EL (cell line): ENCODE measurements at regions not wholly inside any gene's neighbourhood (a gene's known extent, or its start where the extent isn't known, plus 50 kb on each side); places are given as distances from the start of the nearest gene placed in this dataset.
"Not testable (repeated sequence)": the region's sequence is repeated elsewhere in the genome, so short reads cannot be mapped to it uniquely, and the experiment has no call there.

Experiments
- DNase-seq: peaks from one replicate; pipeline ENCODE4 v3.0.0-alpha.2; 2016

DNA sequence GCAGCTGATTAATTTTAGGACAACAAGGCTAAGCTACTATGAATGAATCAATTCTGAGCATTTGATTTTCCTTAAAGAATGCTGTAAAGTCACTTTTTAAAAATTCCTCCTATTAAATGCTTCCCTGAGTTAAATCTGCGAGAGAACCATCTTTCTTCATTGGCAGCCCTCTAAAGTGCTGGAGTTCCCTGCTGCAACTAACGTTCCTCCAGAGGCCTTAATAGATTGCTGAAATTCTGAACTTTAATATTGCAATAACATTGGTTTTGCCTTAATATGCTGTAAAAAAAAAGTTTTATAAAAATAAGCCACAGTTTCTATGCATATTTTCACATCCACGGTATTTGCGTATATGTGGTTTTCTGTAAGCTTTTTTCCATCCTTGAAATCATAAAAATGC lies 298.0 kb upstream of the PIK3R1 start:
- no peak for DNase-seq

DNA sequence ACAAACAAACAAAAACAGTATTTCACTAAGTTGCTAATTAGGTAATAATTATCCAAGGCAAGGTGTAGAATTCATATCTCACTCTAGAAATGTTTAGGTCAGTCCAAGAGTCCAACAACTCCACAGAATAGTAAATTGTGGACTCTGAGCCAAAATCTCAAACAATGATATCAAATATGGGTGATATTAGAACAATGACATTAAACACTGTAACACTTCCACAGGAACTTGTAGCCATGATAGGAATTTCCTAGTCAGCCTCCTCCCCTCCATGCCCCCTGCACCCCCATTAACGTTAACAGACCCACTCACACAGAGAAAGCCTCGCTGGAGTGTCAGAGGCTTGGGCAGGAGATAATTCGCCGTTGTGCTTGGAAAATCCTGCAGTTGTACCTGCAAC lies 305.0 kb upstream of the PIK3R1 start:
- DNase-seq, result no peak

GRCh38 chr5:67908126-67908765 lies 307.3 kb upstream of the PIK3R1 start:
- DNase-seq, result no peak

- no peak for DNase-seq
Observed at GRCh38 chr5:67904366-67904765, 311.2 kb upstream of the PIK3R1 start.

DNA sequence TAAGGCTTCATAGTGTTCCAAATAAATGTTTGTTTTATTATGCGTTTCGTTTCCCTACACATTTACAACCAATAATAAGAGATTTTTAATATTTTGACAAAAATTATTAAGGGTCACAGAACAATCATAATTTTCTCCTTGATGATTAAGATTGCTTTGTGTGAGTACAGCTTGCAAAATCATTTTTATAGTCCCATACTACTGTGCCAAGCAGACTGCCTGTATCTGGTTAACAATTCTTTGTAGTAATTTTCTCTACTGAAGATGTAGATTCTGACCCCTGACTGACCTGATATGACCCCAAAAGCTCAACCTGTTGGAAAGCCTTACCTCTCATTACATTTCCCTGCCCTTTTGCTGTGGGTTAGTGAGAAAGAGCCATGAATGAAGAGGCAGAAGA lies 311.9 kb upstream of the PIK3R1 start:
- DNase-seq, result no peak

DNA sequence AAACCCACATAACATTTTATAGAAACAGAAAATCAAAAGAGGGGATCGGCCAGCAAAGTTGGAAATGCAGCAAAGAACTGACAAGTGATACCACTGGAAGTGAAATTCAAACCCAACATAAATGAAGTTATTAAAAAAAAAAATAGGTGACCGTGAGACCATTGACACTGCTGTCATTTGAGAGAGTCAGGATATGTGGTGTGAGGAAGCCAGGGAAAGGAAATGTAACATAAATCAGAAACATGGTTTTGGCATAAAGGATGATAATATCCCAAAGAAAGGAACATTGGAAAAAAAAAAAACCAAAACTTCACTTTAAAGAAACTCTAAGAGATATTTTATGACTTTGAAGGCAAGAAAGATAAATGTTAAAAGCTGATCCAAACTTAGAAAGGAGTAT lies 312.4 kb upstream of the PIK3R1 start:
- no peak for DNase-seq

DNA sequence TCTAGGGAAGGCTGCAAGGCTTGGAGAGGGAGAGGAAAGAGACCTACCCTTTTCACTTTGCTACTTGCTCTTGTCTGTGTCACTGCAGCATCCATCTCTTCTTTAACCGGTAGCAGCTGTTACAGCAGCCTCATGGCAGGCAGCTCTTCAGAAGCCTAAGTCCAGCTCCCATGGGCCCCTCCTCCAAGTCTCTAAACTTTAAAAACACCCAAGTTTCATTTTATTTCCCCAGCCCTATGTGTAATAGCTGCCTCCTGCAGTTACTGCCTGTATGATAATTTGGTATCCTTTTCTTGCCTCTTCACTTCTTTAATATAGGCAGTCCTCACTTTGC lies 313.1 kb upstream of the PIK3R1 start:
- DNase-seq, result no peak

DNA sequence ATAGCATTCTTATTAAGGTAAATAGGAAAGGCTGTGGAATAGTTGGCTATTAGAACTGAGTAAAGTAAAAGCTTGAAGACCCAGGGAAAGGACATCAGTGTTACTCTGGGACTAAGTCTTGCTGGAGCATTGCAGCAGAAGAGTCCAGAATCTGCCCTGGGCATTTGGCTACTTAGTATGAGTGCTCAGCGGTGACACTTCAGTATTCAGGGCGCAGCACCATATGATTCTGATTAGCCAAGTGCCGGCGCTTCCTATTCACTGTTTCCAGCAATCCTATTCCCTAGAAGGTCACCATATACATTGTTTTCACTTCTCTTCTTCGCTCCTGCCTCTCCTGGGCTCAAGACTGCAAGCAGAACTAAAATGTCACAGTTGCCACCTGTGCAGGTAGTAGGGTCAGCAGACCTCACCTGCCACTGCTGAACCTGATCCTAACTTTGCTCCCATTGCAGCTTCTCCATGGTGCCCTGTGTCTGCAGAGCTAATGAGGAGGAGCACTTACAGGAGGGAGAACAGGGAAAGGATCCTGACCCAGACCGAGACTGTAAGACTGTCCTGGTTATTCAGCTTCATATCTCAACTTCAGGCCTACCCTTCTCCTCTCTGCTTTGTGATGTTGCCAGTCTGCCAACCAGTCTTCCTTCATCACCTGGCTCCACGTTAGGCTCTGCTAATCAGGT lies 313.6 kb upstream of the PIK3R1 start:
- no peak for DNase-seq

DNA sequence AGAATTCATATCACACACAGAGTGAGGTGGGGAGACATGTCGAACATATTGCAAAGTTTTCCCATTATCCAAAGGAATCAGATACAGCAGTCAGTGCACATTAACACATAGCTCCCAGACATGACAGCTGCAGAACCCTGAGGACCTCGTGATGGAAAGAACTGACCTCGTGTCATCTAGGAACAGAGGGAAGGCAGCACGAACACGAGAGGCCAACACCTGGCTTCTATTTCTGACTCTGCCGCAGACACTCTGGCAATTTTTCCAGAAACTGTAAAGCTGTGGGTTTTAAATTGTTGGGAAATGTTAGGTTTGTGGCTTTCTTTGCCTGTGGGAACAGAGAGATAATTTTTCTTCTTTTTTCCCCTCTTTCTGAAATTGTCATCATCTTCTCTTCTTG lies 315.0 kb upstream of the PIK3R1 start:
- no peak for DNase-seq

- DNase-seq, result no peak
Observed at GRCh38 chr5:67897980-67898379, 317.6 kb upstream of the PIK3R1 start.

DNA sequence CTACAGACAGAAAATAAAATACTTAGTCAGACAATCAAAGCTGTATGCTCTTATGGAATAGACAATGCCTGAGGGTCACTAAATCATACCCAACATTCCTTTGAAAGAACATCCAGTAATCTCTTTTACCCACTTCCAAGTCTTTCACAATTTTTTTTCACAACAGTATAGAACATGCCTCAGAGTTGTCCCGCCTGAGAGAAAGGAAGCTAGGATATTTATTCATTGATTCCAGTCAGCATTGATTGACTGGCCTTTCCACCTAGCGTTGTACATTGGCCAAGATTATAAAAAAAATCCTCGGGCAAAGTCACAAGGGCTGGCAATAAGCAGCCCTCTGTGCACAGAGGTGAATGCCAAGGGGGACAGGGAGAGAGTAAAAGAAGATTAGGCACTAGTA lies 318.1 kb upstream of the PIK3R1 start:
- DNase-seq, result no peak

DNA sequence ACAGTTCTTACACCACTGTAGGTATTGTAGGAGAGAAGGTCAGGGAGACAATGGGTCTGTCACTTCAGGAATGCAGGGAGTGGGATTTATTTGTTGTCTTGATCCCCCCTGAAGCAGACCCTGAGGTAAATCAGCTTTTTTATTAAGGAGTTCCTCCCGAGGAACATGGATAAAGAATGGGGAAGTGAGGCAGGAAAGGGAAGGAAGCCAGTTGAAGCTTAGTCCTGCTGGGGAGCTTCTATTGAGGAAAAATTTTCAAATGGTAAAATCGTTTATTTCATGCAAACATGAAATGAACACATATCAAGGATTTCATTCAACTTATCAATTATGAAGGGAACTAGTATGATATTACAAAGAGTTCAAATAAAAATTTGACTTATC lies 318.6 kb upstream of the PIK3R1 start:
- no peak for DNase-seq

DNA sequence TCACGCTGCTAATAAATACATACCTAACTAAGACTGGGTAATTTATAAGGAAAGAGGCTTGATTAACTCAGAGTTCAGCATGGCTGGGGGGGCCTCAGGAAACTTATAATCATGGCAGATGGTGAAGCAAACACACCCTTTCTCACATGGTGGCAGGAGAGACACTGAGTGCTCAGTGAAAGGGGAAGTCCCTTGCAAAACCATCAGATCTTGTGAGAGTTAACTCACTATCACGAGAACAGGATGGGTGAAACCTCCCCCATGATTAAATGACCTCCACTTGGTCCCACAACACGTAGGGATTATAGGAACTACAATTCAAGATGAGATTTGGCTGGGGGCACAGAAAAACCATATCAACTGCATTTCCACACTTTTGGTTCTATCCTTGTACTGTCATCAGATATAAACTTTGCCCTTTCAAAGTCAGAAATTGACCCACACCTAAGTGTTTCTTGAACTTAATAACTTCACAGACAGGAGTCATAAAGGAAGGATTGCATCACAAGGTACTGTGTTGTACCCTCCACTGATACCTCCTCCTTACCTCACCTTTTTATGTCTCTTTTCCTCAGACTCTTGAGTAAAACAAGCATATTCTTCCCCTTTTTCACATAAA lies 319.1 kb upstream of the PIK3R1 start:
- DNase-seq, result no peak

GRCh38 chr5:67889870-67890269 lies 325.7 kb upstream of the PIK3R1 start:
- DNase-seq, result not testable (repeated sequence)

DNA sequence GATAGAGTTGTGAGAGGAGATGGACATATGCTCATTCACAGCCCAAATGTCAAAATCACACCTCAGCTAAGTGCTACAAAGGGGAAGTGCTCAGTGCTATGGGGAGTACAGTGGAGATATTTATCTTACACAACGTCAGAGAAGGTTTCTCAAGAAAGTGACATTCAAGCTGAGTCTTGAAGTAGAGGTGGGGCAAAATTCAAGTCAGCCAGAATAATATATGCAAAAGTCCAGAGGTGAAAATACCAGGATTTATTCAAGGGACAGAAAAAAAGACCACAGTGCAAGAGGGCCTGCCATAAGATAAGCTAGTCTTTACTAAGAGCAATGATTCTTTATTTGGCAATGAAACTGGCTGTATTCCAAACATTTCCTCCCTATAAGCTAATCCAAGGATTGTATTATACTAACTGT lies 327.8 kb upstream of the PIK3R1 start:
- no peak for DNase-seq

GRCh38 chr5:67886761-67887160 lies 328.8 kb upstream of the PIK3R1 start:
- no peak for DNase-seq

- DNase-seq, result no peak
Observed at GRCh38 chr5:67880876-67881275, 334.7 kb upstream of the PIK3R1 start.

- DNase-seq, result no peak
Observed at GRCh38 chr5:67880511-67880805, 335.1 kb upstream of the PIK3R1 start.

DNA sequence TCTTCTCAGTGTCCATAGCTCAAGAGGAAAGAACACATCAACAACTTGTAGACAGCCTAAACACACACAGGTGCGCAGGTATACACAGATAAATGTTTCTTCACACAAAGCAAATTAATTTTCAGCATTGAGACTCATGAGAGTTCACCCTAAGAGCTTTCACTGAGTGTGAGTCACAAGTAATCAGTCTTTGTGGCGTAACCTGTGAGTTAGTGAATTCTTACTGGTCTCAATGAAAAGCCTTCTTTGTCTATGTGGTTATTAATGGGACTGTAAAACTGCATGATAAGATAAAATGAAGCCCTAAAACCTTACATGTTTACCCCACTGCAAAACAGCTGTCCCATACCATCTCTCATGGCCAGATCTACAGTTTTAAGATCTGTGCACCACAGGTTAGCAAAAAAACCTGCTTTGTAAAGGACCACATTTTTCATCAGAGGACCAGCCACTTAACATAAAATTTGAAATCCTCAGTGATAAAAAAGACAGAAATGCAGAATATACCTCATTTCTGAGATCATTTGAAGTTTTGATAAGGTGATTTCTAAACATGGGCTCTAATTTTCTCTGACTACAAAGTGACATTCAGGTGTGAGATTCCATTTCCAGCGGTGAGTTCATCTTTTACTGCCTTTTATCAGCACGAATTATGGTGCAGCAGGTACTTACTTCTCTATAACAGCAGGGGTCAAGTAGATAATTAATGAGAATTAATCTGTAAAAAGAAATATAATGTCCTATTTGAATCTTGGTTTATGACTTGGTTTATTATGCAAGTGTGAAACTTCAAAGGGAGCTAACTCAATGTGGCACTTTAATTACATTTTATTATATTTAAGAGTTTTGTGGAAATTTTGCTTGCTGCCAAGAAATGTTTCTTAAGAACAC lies 335.7 kb upstream of the PIK3R1 start:
- DNase-seq, result no peak

DNA sequence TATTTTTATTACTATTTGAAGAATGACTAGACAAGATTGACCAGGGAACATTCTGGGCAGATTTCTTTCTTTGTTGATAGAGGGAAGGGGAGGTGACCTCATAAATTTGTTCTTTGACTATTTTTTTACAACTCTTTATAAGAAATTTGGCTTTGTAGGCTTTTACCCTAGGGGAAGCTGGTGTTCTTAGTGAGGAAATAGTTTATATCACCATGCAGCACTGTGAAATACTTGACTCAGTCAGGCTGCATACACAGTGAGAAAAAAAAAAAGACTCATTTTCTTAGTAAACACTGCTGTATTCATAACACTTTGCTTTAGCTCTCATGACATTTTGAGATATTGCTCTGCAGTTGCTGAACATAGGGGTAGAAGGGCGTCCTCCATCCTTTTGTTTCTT lies 336.6 kb upstream of the PIK3R1 start:
- DNase-seq, result no peak

- no peak for DNase-seq
Observed at GRCh38 chr5:67876371-67876770, 339.2 kb upstream of the PIK3R1 start.

GRCh38 chr5:67875601-67876000 lies 340.0 kb upstream of the PIK3R1 start:
- DNase-seq, result no peak

GRCh38 chr5:67873935-67874334 lies 341.6 kb upstream of the PIK3R1 start:
- DNase-seq, result no peak

DNA sequence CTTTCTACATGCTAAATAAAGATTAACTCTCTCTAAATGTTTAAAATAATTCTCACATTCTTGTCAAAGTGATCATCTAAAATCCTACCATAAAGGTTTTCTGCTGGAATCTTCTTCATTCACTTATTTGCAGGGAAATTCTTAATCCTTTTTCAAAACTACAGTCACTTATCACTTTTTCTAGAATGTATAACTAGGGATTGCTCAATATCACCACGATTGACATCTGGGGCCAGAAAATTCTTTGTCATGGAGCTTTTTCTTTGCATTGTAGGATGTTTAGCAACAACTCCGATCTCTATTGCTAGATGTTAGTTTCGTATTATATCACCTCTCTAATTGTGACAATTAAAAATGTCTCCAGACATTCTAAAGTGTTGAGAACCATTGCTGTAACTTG lies 344.9 kb upstream of the PIK3R1 start:
- DNase-seq, result no peak
